ENCODE measurements at regions not wholly inside any gene's neighbourhood (a gene's known extent, or its start where the extent isn't known, plus 50 kb on each side); places are given as distances from the start of the nearest gene placed in this dataset.

DNA sequence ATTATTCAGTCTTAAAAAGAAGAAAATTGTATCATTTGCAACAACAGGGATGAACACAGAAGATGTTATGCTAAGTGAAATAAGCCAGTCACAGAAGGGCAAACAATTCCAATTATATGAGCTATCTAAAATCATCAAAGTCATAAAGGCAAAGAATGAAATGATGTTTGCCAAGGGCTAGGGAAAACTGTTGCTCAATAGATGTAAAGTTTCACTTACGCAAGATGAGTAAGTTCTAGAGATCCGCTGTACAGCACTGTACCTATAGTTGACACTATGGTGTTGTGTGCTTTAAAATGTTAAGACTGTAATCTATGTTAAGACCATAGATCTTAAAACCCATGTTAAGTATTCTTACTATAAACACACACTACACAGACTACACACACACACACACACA, 904.6 kb upstream of the LRRN3 start:
- TF ChIP-seq, protein P1, sequence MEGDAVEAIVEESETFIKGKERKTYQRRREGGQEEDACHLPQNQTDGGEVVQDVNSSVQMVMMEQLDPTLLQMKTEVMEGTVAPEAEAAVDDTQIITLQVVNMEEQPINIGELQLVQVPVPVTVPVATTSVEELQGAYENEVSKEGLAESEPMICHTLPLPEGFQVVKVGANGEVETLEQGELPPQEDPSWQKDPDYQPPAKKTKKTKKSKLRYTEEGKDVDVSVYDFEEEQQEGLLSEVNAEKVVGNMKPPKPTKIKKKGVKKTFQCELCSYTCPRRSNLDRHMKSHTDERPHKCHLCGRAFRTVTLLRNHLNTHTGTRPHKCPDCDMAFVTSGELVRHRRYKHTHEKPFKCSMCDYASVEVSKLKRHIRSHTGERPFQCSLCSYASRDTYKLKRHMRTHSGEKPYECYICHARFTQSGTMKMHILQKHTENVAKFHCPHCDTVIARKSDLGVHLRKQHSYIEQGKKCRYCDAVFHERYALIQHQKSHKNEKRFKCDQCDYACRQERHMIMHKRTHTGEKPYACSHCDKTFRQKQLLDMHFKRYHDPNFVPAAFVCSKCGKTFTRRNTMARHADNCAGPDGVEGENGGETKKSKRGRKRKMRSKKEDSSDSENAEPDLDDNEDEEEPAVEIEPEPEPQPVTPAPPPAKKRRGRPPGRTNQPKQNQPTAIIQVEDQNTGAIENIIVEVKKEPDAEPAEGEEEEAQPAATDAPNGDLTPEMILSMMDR (conservative IDR thresholded peaks at IDR 0.05), result no peak

DNA sequence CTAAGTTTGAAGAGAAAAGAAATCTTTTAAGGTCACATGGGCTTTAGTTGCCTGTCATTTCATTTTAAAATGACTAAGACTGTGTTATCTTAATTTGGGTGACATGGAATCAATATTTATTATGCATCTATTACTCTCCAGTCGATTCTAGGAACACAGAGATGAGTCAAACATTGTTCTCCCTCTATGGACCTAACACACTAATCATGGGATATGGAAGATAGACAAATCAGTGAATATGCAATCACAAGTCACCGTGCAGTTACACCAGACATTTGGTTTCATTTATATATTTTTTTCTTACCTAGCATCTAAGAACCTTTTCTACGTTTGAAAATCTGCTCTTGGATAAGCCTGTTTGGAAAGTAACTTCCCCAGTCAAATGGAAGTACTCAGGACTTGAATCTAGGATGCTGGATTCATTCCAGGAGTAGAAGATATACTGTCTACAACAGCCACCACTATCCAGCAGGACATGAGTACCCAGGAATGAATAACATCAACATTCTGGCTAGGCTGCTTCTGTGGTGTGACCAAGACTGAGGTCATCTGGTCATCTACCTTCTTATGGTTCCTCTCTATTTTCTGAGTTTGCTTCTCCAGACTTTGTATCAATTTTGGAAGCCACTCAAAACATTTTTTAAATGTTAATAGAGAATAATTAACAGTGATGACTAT, 902.9 kb upstream of the LRRN3 start:
- TF ChIP-seq, protein P1 (conservative IDR thresholded peaks at IDR 0.05), result no peak
- no peak overlapping the region for H3K27ac ChIP-seq

More for the DNA sequence above, 904.6 kb upstream of the LRRN3 start:
- no peak overlapping the region for H3K27ac ChIP-seq

DNA sequence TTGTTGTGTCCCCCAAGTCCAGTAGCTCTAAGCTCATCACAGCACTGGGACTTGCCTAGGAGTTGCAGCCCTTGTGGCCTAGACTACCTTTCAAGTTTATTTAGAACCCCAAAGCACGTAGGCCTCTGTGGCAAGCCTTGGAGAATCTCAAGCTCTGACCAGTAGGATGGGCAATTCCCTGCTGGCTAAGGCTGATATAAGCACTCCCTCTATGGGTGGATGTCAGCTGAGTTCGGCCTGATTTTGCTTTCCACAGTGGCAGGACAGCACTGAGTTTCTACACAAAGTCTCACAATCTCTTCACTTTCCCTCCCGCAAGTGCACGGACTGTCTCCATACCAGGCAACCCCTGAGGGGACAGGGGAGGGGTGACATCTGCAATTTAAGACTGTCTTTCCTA, 886.4 kb upstream of the LRRN3 start:
- TF ChIP-seq, protein P1 (conservative IDR thresholded peaks at IDR 0.05), result peak; percentile 59
- H3K27ac ChIP-seq, result no peak overlapping the region

DNA sequence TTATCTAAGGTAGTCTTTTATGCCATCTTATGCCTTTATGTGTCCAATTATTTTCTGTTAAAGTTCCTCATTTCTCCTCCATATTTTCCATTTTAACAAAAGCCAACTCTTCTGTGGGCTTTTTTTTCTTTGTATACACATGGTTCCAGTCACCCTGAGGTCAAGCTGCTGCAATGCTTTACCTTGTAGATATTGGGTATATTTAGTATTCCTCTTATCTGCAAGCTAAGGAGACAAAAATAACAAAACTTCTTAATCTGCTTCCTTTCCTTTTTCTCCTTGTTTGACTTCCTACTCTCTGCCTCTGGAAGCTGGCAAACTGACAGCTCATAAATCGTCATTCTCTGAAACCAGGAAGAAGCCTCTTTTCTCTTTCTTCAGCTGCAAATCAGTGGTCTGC, 885.0 kb upstream of the LRRN3 start:
- TF ChIP-seq, protein P1 (conservative IDR thresholded peaks at IDR 0.05), result no peak
- peak overlapping the region; percentile 6; the same call in 1 of the 2 replicates for H3K27ac ChIP-seq

DNA sequence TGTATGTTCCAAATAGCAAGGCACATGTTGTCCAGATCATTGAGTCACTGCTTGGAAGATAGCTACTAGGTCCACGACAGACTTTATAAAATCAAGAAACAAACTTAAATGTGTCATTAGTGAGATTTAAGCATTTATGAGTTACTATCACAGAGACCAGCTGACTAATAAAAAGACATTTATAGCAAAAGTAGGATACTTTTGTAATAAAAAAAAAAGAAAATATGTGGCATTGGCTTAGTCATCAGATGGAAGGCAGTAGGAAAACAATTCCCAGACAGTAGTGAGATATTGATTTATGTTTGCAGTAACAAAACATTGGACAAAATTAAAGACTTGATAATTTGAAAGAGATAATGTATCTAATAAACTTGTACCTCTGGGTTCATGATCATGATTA, 881.0 kb upstream of the LRRN3 start:
- TF ChIP-seq, protein P1 (conservative IDR thresholded peaks at IDR 0.05), result no peak
- H3K27ac ChIP-seq, result no peak overlapping the region

DNA sequence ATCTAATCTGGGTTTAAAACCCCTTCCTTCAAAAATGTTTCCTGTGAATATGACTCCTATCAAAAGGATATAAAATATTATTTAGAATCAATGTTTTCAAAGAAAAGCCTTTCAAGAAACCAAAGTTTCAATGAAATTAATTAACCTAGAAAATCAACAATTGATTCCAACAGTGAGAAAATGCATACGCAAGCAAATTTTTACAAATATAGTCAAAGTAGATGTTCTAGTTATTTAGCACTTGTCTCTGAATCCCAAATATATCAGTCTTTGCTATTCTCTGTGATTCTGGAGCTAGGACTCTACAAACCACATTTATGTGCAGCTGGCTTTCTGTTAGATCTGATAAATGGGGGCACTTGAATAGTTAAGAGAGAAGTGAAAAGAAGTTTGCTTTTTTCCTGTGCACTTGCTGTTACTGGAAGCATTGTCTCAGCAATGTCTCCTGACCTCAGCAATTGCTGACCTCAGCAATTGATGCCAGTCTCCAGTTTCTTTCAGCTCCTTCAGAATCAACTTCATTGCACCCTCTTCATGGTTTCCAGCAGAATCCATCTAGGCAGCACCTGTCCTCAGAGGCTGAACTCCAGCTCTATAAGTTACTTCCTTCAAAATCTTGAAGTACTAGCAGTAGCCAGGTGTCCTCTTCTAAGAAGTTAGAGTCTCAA, 879.9 kb upstream of the LRRN3 start:
- H3K27ac ChIP-seq, result no peak overlapping the region
- TF ChIP-seq, protein P1 (conservative IDR thresholded peaks at IDR 0.05), result no peak

DNA sequence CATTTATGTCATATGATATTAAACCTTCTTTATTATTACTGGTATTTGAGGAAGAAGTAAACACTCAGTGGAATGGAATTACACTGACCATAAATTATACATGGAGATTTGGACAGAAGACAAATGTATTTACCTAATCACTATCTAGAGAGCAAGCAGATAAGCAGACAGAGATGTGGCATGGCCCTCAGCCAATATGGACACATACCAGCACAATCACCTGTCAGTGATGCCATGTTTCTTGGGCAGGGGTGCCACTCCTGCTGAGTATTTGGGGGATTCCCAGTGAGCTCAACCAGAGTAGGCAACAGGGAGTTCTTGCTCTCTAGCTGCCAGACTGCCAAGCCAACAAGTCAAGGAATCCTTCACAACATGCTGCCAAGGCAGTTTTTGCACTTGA, 866.3 kb upstream of the LRRN3 start:
- 0 out of 2 replicates have a peak overlapping the region, but pooled peaks have one; percentile 3 for H3K27ac ChIP-seq
- TF ChIP-seq, protein P1 (conservative IDR thresholded peaks at IDR 0.05), result no peak

Measured in VCaP (cell line).